ENCODE measurements at regions not wholly inside any gene's neighbourhood (a gene's known extent, or its start where the extent isn't known, plus 50 kb on each side); places are given as distances from the start of the nearest gene placed in this dataset.

DNA sequence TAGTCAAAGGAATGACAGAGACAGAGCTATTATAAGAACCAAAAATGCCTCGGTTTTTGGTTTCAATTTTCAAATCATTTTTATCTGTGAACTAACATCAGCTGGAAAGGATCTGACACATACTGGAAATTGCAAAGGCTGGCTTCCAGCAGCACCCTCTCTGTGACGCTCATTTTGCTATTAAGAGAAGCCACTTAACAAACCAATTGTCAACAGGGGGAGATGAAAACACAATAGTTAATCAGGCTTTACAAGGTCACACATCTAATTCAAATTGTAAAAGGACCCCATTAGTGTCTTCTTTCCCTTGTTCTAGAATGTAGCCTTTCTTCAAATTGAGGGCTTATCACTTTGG, 160.5 kb downstream of the TFAP2B start:
- H3K4me3 ChIP-seq (ENCODE audit: low read depth, low read length), result no peak overlapping the region
- TF ChIP-seq, protein P1, sequence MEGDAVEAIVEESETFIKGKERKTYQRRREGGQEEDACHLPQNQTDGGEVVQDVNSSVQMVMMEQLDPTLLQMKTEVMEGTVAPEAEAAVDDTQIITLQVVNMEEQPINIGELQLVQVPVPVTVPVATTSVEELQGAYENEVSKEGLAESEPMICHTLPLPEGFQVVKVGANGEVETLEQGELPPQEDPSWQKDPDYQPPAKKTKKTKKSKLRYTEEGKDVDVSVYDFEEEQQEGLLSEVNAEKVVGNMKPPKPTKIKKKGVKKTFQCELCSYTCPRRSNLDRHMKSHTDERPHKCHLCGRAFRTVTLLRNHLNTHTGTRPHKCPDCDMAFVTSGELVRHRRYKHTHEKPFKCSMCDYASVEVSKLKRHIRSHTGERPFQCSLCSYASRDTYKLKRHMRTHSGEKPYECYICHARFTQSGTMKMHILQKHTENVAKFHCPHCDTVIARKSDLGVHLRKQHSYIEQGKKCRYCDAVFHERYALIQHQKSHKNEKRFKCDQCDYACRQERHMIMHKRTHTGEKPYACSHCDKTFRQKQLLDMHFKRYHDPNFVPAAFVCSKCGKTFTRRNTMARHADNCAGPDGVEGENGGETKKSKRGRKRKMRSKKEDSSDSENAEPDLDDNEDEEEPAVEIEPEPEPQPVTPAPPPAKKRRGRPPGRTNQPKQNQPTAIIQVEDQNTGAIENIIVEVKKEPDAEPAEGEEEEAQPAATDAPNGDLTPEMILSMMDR (IDR thresholded peaks at IDR 0.05; ENCODE audit: borderline replicate concordance, insufficient read depth, low read depth, low read length), result no peak

DNA sequence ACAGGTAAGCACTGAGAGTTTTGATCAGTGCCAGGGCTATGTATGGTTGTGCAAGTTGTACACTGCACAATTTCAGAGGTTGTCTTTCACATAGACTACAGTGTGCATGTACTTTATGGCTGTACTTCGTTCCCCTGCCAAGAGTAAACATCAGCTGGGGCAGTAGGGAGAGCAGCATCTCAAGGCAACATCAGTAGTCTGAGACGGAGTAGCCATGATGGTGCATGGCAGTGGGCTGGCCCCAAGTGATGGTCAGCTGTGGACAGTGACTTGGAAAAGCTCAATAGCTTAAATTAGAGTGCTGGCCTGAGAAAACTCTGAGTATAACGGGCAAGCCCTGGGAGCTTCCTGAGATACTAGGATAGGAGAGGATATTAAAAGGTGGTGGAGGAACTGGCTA, 165.5 kb downstream of the TFAP2B start:
- no peak overlapping the region for H3K4me3 ChIP-seq (ENCODE audit: low read depth, low read length)
- TF ChIP-seq, protein P1 (IDR thresholded peaks at IDR 0.05; ENCODE audit: borderline replicate concordance, insufficient read depth, low read depth, low read length), result no peak

DNA sequence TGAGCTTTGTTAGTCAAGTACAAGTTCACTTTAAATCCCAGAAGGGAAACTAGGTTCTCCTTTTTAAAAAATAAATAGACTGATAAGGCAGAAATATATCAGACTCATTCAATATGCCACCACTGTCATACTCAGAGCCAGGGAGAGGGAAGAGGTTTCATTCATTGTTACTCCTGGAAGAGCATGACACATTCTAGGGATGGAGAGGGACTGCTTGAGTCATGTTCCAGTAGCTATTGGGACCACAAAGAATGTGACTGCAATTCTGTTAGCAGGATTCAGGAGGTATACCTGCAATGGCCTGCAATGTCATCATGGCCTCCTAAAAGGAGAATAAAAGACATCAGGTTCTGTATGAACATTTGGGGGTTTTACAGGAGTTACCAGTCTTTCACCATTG, 167.6 kb downstream of the TFAP2B start:
- H3K4me3 ChIP-seq (ENCODE audit: low read depth, low read length), result no peak overlapping the region
- TF ChIP-seq, protein P1 (IDR thresholded peaks at IDR 0.05; ENCODE audit: borderline replicate concordance, insufficient read depth, low read depth, low read length), result no peak

DNA sequence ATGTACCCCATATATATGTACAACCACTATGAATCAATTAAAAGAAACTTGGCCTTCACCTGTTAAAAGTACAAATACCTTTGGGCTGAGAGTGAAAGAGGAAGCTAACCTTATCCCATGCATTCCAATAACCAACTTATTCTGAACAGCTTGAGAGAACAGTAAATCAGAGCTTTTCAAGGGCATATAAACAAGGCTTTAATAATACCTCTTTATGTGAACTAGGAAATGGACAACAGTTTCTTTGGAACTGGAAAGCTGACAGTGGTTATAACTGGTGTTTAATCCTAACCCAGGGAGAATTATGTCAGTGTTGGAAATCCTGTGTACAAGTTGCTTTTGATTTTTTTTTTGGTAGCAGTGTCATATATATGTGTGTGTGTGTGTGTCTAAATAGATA, 170.5 kb downstream of the TFAP2B start:
- TF ChIP-seq, protein P1 (IDR thresholded peaks at IDR 0.05; ENCODE audit: borderline replicate concordance, insufficient read depth, low read depth, low read length), result no peak
- no peak overlapping the region for H3K4me3 ChIP-seq (ENCODE audit: low read depth, low read length)

DNA sequence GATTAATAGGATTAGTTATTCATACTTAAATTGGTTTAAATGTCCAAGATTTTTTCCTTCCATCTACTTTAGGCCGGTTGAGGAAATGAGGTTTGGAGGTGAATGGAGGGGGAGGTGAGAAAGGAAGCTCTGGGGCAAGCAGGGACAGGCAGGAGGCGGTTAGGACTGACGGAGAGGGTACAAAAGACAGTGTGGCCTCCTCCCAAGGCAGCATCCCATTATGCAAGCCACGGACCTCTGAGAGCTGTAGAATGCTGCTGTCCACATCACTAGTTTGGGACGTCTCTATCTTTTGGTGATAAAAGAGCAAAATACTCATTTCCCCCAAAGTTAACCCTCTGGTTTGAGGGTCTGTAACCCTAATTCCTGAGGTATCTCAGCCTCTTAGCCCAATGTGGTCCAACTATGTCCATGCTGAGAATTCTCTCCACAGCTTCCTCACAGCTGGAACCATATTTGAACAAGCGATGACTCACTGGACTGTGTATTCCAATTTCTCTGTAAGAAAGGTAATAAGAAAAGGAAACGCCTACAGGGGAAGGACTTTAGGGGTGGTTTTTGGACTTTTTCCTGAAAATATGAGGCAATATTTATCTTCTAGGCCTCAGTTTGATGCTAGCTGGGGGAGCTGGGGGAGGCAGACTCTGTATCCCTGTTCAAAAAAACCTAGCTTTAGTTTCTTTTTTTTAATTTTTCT, 172.2 kb downstream of the TFAP2B start:
- no peak overlapping the region for H3K4me3 ChIP-seq (ENCODE audit: low read depth, low read length)
- TF ChIP-seq, protein P1 (IDR thresholded peaks at IDR 0.05; ENCODE audit: borderline replicate concordance, insufficient read depth, low read depth, low read length), result no peak

DNA sequence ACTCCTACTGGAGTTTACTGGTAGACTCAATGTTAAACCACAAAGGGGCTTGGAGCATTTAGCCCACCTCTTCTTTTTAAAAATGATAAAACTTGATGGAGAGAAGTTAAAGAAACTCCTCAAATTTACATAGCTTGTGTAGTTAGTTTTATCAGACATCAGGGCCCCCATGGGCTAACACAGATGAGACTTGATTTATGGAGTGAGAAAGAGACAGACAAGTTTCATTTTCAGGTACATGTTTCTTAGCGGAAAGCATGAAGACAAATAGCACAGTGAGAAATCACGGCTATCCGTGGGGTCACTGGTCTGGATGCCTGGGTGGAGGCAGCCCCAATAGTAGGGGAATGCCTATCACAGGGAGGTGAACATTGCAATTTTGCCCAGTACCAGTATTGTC, 173.6 kb downstream of the TFAP2B start:
- TF ChIP-seq, protein P1 (IDR thresholded peaks at IDR 0.05; ENCODE audit: borderline replicate concordance, insufficient read depth, low read depth, low read length), result no peak
- no peak overlapping the region for H3K4me3 ChIP-seq (ENCODE audit: low read depth, low read length)

All from GM12875 (cell line).